GM18499 (cell line): ENCODE measurements at regions not wholly inside any gene's neighbourhood (a gene's known extent, or its start where the extent isn't known, plus 50 kb on each side); places are given as distances from the start of the nearest gene placed in this dataset.
"Not testable (repeated sequence)": the region's sequence is repeated elsewhere in the genome, so short reads cannot be mapped to it uniquely, and the experiment has no call there.

ENCODE experiments used
- ATAC-seq: cut with Tn5 transposase; IDR thresholded peaks from one replicate; pipeline ENCODE4 v1.9.1; 2021; ENCODE audit warnings: moderate number of reproducible peaks; ENCODE audit not compliant: insufficient read depth, unreplicated experiment

- ATAC-seq: no peak
Observed at GRCh38 chr6:40889137-40889832, 149.7 kb downstream of the UNC5CL start.

GRCh38 chr6:40888456-40888990, 150.5 kb downstream of the UNC5CL start:
- ATAC-seq: no peak

GRCh38 chr6:40887792-40888340, 151.2 kb downstream of the UNC5CL start:
- no peak for ATAC-seq

DNA sequence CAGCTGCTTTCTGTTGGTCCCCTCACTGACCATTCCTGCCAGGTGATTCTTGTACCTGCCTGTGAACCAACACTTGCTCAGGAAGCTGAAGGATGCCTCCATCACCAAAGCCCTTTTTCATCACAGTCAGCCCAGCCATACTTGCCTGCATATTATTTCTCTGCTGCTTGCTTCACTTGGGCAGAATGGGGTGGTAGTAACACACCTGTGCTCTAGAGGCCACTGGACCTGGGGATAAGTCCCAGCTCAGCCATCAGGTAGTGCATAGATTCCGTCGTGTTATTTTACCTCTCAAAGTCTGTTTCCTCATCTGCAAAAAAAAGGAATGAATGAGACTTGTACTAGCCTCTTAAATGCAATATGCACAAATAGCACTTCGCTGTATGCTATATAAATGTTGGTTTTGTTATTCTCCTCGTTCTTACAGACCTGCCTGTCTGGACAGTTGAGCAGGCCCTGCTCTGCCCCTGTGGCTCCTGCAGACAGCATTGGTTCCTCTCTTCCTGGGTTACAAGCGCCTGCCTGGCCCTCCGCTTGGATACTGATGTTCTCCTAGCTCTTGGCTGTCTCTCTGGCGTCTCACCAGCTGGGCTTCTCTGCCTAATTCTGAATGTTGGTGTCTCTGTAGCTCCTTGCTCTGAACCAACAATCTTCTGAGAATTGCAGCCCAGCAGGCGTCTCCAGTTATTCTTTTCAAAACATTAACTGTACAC, 151.8 kb downstream of the UNC5CL start:
- ATAC-seq: no peak

DNA sequence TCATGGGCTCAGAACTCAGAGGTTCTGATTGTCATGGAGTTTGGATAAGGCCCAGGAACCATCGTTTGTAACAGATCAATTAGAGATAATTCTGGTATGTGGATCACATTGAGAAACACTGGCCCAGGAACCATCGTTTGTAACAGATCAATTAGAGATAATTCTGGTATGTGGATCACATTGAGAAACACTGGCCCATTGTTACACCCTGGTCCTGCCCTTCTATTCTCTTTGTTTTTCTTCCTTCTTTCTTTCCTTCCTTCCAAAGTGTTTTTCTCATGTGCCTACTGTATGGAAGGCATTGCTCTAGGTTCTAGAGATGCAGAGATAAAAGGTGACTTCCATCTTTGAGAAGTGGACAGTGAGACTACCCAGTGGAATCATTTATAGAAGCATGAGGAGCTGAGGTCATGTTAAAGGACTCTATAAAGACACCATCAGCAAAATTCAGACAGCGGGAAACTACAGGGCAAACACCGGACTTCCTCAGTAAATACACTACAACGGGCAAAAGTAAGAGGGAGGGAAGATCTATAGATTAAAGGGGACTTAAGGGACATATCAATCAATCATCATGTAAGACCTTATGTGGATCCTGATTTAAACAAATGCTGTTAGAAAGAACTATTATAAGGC, 153.8 kb downstream of the UNC5CL start:
- ATAC-seq: no peak

DNA sequence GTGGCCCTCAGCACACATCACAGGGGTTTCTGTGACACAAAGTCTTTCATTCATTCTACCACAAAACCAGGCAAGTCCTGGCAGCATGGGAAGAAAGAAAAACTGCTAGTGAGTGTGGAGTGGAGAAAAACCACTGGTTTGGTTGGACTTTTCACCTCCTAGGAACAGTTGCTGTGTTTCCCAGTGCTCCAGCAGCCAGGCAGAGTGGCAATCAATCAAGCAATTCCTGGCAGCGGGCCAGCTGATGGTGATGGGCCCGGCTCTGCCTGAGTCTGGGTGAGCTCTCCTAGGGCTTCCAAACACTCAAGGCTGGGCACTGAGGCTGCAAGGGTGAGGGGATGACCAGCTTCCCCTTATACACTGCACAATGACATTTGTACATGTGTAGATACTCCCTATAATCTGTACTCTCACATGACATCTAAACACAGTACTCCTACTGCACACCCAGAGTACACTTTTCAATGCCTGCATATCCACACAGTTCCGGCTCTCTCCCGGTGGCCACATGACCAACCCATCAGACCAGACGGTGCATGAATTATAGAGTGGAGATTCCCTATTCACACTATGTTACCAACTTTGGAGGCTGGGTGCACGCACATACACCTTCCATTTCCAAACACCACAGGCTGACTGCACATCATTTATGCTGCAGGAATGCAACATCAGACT, 156.6 kb downstream of the UNC5CL start:
- no peak for ATAC-seq

- no peak for ATAC-seq
Observed at GRCh38 chr6:40881501-40881900, 157.5 kb downstream of the UNC5CL start.

DNA sequence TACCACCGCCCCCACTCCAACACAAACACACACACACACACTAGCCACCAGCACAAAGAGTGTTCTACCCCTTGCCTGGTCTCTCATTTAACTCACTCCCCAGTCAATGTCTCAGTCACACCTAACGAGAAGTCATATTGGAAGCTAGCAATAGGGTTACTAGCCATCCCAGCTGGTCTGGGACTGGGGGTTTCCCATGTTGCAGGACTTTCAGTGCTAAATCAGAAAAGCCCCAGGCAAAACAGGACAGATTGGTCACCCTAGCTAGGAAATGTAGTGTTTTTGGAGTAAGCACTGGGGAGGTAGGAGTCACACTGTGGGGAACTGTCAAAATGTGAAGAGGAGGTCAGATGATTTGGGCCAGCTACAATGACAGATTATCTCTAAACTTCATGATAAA, 158.1 kb downstream of the UNC5CL start:
- ATAC-seq: no peak

DNA sequence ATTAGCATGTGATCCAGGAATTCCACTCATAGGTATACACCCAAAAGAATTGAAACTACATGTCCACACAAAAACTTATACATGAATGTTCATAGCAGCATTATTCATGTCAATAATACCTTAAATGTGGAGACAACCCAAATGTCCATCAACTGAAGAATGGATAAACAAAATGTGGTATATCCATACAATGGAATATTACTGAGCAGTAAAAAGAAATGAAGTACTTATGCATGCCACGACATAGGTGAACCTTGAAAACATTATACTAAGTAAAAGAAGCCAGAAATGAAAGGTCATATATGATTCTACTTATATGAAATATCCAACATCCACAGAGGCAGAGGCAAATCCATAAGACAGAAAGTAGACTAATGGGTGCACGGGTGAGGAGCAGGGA, 159.9 kb downstream of the UNC5CL start:
- no peak for ATAC-seq

- ATAC-seq: no peak
Observed at GRCh38 chr6:40877362-40877761, 161.7 kb downstream of the UNC5CL start.

DNA sequence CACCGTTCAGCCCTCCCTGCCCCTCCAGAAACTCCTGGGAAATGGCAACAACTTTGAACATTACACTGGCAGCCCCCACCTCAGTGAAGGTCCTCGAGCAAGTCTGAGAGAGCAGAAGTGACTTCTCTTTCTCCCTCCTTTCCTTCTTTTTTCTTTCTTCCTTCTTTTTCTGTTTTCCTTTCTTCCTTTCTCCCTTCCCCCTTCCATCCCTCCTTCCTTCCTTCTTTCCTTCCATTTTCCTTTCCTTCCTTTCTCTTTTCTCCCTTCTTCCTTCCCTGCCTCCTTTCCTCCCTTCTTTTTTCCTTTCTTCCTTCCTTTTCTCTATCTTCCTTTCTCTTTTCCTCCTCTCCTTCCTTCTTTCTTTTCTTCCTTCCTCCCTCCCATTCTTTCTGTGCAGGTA, 162.7 kb downstream of the UNC5CL start:
- no peak for ATAC-seq

GRCh38 chr6:40874495-40874894, 164.5 kb downstream of the UNC5CL start:
- ATAC-seq: no peak

GRCh38 chr6:40871424-40871823, 167.6 kb downstream of the UNC5CL start:
- no peak for ATAC-seq

GRCh38 chr6:40868089-40868865, 170.7 kb downstream of the UNC5CL start:
- not testable (repeated sequence) for ATAC-seq

DNA sequence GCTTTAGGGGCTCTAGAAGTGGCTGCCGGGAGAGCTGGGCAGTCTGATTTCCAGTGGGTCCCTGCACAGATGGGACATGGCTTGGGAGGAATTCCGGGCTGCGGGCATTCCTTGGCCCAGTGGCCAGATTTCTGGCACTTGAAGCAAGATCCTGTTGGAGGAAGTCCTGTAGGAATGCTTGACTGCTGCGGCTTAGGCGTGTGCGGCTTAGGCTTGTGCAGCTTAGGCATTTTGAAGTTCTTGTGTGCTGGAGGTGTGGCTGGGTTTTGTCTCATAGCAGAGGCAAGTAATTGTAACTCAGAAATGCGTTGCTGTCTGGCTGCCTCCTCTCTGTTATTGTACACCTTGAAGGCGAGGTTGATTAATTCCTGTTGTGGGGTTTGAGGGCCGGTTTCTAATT, 171.5 kb downstream of the UNC5CL start:
- ATAC-seq: not testable (repeated sequence)

GRCh38 chr6:40865259-40865658, 173.8 kb downstream of the UNC5CL start:
- ATAC-seq: not testable (repeated sequence)

GRCh38 chr6:40860443-40860842, 178.6 kb downstream of the UNC5CL start:
- no peak for ATAC-seq

- ATAC-seq: no peak
Observed at GRCh38 chr6:40856271-40856670, 182.8 kb downstream of the UNC5CL start.

- no peak for ATAC-seq
Observed at GRCh38 chr6:40855168-40855880, 183.7 kb downstream of the UNC5CL start.
